NOMO-1 treated with DMSO at 0.1 percent for 48 hours (cell line): ENCODE measurements at regions not wholly inside any gene's neighbourhood (a gene's known extent, or its start where the extent isn't known, plus 50 kb on each side); places are given as distances from the start of the nearest gene placed in this dataset.

Experiments
- DNase-seq: peaks from one replicate; lab custom pipeline; 2025; ENCODE audit not compliant: unreplicated experiment; lab: John Stamatoyannopoulos, UW

DNA sequence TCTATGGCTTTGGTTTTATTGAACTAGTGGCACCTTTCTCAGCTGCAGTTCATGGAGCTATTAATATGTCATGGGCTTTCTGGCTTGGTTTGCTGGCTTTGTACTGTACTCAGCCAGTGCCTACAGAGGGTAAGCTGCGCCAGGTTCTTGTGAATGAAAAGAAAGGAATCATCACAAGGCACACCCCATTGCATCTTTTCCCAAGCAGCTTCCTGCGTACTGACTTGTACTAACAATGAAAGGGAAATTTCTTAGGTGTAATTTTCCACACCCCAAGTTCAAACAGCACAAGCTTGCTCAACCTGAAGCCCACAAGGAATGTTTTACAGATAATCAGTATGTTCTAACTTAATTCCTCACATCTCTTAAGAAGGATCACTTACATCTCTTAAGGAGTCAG, 78.0 kb upstream of the TNFSF18 start:
- DNase-seq = no peak

DNA sequence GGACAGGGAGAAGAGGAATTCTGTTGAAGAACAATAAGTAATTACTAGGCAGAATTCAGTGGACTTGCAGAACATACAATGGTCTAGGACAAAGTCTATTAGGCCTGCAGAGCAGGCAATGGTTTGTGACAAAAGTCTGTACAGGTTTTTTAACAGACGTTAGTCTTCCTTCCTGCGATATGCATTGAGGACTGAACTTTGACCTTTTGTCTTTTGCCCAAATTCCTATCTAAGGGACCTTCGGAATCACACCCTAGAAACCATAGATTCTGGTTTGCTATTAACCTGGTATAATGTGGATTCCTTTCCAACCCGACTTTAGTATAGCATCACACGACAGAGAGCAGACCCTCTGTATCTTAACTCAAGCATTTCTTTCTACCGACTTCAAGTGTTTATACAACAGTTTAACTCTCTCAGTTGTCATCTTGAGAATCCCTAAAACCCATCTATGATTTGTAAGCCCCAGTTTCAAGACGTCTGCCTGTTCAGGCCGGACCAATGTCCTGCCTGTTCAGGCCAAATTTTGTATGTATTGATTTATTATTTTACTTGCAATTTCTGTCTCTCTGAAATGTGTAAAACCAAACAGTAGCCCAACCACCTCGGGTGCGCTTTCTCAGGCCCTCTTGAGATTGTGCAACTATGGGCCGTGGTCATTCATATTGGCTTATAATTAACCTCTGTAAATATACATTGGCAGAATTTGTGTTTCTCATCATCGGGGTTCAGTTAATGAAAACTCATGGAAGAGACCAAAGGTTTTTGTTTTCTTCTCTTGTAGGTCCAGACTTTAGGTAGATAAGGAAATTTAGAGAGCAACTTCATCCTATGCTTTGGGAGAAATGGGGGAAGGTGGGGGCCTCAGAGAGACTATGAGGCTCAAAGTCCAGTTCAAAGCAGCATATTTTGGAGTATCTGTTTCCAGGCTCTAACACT, 76.9 kb upstream of the TNFSF18 start:
- DNase-seq = no peak

DNA sequence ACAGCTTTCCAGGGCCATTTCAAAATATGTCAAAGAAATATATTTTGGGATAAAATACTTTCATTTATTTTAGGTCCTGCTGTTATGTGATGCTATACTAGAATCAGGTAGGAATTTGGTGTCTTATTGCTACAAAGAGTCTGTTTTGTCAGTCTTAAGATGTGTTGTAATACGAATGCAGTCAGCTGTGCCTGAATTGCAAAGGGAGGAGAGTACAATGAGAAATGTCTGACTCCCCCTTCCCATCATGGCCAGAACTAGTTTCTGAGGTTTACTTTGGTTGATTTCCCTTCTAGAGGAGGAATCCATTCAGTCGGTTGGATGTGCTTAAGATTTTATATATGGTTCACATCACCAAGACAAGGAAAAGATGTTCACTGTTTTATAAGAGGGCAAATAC, 75.7 kb upstream of the TNFSF18 start:
- DNase-seq = no peak

DNA sequence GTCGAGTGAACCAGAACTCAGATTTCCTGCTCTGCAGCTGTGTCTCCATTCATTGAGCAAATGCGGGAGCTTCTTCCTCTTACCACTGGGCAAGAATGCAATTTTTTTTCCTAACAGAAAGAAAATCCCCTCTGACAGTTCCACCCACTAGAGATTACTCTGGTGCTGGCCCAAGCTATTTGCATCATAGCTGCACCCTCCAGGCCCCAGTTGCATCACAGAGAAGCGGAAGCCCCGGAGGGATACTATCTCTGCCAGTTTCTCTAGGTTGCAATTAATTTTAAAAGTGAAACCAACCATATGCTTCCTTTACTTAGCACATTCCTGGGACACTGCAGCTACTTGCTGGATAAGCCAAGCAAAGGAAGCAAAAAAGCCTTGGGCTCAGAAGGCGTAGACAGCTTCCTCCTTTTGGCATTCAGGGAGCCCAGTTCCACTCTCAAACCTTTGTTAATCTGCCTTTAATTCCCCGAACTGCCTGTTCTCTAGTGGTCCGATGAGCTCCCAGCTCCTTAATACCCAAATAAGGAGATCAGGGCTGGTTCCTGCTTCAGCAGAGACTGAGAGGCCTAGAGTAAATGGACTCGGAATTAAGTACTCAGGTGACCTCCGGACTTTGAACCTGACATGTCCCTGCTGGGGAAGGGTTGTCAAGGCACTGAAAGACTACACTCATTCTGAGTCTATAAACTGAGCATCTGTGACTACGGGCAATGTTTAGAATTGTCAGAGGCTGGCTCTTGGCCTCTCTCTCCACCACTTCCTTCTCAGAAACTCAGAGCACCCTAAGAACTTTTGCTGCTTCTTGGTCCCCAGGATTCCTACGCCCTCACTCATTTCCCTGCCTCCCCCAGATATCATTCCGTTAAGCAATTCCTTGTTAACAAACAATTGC, 72.5 kb upstream of the TNFSF18 start:
- DNase-seq = peak; percentile 89

DNA sequence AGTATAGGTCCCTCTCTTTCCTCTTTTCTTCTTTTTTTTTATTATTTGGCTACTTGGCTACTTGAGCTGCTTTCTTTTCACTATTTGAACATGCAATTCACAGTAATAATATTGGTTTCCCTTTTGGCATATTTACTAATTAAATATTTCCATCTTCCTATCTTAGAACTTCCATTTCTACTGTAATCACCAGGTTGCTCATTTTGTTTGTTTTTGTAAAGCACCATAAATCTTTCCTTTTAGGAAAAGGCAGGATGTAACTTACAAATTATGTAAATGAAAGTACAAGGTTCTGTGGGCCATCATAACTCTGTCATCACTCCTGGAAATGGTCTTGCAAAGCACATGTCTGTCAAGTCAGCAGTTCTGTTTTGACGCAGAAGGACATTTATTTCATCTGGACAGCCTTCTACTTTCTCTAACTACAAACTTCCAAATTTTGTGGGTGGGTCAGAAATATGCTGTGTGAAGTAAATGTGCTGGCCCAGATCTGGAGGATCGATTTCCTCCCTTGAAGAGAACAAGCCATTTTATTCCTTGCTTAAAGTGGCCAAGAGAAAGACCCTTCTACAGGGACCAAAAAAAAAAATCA, 71.7 kb upstream of the TNFSF18 start:
- DNase-seq = no peak

DNA sequence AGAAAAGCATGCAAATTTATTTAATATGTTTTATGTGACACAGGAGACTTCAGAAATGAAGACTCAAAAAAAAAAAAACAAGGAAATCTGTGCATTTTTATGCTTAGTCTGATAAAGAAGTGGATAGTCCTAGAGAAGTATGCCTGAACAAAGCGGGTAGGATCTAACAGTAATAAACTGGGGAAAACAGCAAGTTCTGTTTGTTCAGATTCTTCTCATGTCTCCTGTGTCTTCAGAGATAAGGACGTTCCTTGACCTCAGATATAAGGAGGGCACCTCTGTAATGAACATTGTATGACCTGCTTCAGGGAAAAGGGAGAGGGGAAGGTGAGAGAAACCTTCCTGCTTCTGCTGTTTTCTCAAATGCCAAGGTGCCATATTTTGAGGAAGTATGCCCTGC, 67.7 kb upstream of the TNFSF18 start:
- no peak for DNase-seq

DNA sequence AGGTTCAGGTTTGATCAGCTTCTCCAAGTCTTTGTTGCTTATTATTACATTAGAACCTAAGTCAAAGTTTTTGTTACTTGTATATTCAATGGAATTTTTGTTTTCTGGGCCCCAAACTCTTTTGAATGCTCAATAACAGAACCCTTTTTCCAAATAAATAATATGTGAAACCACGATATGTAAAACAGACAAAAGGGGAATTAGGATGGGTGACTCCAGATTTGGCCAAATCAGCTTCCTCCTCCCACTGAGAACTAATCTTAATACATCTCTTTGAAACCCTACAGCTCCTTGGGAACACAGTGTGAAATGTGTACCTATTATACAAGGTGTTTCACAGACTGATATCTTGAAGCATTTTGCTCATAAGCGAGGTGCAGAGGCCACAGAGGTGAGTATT, 67.0 kb upstream of the TNFSF18 start:
- DNase-seq = no peak

DNA sequence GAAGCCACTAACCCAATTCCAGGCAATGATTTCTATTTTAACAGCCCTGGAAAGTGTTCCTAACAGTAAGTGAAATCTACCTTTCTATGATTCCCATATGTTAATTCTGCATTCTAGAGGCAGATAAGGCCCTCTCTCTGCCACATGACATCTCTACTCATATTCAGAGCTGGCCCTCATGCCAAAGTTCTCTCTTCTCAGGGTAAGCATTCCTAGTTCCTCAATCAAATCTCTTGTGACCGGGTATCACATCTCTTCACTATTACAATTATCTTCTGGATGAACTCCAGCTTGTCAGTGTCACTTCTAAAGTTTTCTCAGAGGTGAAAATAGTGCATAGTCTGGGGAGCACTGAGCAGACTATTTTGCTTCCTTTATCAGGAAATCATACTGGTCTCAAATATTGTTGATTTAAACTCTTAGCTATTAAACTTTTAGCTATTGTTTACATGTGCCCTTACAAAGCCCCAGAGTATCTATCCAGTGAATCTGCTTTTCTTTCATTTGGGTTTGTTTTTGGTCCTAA, 66.4 kb upstream of the TNFSF18 start:
- no peak for DNase-seq

DNA sequence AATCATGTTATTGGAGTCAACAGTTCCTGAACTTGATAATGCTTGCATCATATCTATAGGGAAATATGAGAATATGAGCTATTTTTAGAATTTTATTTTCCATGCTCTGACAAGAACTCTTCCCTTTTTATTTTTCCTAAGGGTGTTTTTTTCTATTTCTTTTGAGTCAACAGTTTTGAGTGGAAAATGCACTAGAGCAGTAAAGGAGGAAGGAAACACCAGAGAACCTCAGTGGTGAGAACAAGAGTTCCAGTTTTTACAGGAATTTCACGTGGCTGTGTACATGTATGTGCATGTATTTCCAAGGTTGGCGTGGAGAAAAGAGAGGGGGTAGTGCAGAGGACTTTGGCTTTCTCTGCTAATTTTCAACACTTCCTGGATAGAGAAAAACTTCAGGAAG, 63.6 kb upstream of the TNFSF18 start:
- no peak for DNase-seq

DNA sequence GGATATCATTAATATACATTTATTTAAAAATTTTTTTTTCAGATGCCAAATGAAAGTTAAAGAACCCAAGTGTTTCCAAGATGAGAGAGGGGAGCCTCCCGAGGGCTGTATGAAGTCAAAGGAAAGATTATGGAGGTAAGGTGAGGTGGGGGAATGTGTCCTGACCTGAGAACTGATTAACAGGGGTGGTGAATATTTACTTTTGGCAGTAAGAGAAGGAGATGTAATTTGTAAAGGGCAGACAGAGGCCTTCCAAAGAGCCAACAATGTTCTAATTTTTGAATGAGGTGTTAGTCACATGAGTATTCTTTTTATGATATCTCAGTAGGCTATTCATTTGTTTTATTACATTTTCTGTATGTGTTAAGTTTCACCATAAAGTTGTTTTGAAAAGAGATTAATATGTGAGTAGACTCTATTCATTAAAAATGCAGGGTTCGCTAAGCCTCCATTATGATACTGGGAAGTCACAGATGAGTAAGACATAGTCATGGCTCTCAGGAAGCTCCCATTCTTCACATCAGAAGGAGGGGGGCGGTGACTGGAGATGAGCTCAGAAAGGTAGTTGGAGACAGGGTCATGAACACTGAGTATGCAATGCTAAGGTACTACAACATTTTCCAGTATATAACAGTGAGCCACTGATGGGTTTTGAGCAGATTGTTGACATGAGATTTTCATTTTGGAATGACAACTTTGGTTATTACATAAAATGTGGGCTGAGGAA, 62.4 kb upstream of the TNFSF18 start:
- DNase-seq = no peak

DNA sequence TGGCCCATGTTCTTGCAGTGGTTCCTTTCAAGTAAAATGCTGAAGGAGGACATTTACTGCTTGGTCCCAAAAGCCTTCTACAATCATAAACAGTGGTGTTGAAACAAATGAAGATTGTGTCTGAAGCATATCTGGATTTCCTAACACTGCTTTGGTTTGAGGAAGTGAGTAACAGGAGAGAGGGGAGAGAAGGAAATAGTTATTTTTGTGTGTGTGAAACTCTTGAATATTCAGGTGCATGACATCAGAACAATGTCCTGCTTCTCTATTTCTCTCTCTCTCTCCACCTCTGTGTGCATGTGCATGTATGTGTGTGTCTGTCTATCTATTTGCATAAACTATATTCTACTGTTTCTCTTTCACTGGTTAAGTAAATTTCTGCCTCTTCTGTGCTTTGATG, 61.4 kb upstream of the TNFSF18 start:
- peak; percentile 98 for DNase-seq

DNA sequence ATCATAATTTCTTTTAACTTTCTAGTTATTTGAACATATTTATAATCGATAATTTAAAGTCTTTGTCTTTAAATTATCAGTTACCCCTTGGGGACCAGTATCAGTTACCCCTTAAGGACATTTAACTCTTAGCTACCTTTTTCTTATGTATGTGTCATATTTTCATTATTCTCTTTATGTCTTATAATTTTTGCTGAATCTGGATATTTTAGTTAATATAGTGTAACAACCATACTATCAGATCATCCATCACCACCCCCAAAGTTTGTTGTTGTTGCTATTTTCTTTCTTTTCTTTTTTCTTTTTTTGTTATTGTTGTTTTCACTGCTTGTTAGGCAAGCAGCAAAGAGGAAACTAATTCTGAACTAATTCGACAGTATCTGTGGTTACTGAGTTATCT, 57.0 kb upstream of the TNFSF18 start:
- no peak for DNase-seq

DNA sequence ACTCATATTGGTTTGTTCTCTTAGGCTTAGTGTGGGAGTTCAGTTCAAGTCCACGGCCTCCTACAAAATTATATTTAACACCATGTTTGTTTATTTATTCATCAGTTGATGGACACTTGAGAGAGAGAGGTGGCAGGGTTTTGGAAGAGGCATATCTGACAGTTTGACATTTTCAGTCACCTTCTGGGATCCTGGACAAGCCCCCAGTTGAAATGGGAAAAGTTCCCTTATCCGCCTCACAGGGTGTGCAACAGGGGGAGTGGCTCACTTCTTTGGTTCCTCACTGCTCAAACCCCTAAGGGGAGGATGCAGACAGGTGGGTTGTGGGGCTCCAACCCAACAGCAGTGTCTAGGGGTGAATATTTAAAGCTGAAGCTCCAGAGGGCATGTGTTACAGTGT, 52.3 kb upstream of the TNFSF18 start:
- DNase-seq = no peak

DNA sequence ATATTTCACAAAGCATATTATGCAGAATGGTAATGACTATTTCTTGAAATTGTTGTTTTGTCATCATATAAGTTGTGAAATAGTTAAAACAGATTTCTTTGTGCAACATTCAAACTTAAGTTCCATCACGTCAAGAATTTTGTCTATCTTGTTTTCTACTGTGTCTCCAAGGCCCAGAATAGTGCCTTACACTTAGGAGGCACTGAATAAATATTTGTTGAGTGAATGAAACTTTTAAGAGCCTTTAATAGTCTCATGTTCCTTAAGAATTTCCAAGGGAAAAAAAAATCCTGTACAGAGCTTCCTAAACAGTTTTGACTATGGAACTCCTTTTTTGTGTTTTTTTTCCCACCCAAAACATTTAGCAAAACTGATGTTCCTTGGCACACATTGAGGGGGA, 50.8 kb upstream of the TNFSF18 start:
- DNase-seq = no peak

DNA sequence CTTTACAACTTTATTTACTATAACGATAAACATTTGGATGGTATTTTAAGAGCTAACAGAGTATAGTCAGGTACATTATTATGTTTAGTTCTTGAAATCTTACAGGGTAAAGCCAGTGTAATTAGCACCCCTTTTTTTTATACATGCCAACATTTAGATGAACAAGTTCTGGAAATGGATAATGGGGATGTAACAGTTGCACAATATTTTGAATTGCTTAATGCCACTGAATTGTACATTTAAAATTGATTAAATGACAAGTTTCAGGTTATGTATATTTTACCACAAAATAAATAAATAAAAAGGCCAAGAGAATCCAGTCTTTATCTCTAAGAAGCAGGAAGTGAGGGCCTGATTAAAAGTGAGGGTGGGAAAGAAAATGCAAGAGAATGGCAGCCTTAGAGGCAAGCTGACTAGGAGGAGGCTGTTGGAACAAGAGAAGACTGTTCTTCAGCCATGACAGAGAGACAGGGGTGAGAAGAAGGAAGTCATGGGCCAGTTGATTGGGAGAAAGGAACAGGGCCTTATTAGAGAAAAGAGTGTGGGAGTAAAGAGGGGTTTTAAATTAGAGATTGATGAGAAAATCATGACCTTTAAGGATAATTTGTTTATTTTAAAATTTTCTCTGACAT, 49.9 kb upstream of the TNFSF18 start:
- DNase-seq = no peak
